ENCODE measurements at regions not wholly inside any gene's neighbourhood (a gene's known extent, or its start where the extent isn't known, plus 50 kb on each side); places are given as distances from the start of the nearest gene placed in this dataset.
"Not testable (repeated sequence)": the region's sequence is repeated elsewhere in the genome, so short reads cannot be mapped to it uniquely, and the experiment has no call there.

DNA sequence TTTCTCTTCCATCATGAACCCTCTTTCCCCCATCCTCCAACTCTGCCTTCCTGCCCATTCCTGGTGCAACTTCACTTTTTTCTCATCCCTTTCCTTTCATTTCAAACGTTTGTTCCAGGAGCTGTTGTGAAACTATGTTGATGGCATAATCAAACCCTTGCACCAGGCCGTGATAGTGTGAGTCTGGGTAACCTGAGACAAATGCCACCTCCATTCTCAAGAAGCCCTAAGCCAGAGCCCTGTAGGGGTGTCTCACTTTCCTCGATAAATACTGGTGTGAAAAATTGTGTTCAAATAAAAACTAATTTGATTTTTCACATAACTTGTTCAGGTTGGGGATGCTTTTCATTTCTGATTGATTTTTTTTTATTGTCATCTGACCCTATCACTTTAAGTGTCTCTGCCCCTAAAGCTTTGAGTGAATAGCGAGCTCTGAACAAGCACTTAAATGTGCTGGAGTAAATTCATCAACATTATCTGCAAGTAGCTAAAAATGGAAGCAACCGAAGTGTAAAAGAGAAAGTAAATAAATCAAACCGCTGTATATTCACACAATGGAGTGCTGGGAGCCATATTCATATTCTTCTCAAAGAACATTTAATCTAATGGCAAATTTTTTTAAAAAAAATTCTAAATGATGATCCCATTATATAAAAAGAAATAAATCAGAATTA lies 303.1 kb upstream of the CDYL start:
- WGBS (ENCODE audit: insufficient coverage): no CpG with 5 or more reads among the region's 6 CpGs
- ChIA-PET CTCF (no interaction called here), POLR2A (no interaction called here)
- DNase-seq: no peak
- Histone ChIP-seq H3K4me1 (ENCODE audit: control extremely low read depth in 1 of 4, control insufficient read depth in 4 of 4, insufficient read depth in 4 of 4, low read length in 3 of 4) (no peaks in the 10 kb centered on the region), H3K4me3 (ENCODE audit: control insufficient read depth in 1 of 7, extremely low read depth in 1 of 7, insufficient read depth in 4 of 7, low read depth in 2 of 7, low read length in 6 of 7) (no peak overlapping the region), H3K36me3 (ENCODE audit: control insufficient read depth in 4 of 4, insufficient read depth in 4 of 4, low read length in 3 of 4) (no peaks in the 10 kb centered on the region), H3K27me3 (replicated peaks in 2 of 5; ENCODE audit: control insufficient read depth in 4 of 5, insufficient read depth in 5 of 5, low read length in 4 of 5) (no peaks in the 10 kb centered on the region), H3K27ac (ENCODE audit: insufficient read depth in 1 of 2, low read depth in 1 of 2, low read length in 2 of 2, poor library complexity in 1 of 2, severe bottlenecking in 2 of 2) (no peak overlapping the region), H3K9me3 (ENCODE audit: control extremely low read depth in 1 of 5, control insufficient read depth in 4 of 5, insufficient read depth in 2 of 5, low read depth in 1 of 5, low read length in 4 of 5) (peaks cover 0 to 26% (median 11%) of the 10 kb centered on the region in 5 experiments)

- no peak overlapping the region for H3K4me3 ChIP-seq (ENCODE audit: control insufficient read depth in 1 of 7, extremely low read depth in 1 of 7, insufficient read depth in 4 of 7, low read depth in 2 of 7, low read length in 6 of 7)
- H3K9me3 ChIP-seq (ENCODE audit: control extremely low read depth in 1 of 5, control insufficient read depth in 4 of 5, insufficient read depth in 2 of 5, low read depth in 1 of 5, low read length in 4 of 5): peaks cover 0 to 26% (median 11%) of the 10 kb centered on the region in 5 experiments
- H3K27ac ChIP-seq (ENCODE audit: insufficient read depth in 1 of 2, low read depth in 1 of 2, low read length in 2 of 2, poor library complexity in 1 of 2, severe bottlenecking in 2 of 2): no peak overlapping the region
- H3K36me3 ChIP-seq (ENCODE audit: control insufficient read depth in 4 of 4, insufficient read depth in 4 of 4, low read length in 3 of 4): no peaks in the 10 kb centered on the region
- CTCF ChIA-PET: no interaction called here
- H3K4me1 ChIP-seq (ENCODE audit: control extremely low read depth in 1 of 4, control insufficient read depth in 4 of 4, insufficient read depth in 4 of 4, low read length in 3 of 4): no peaks in the 10 kb centered on the region
- POLR2A ChIA-PET: no interaction called here
- no peaks in the 10 kb centered on the region for H3K27me3 ChIP-seq (replicated peaks in 2 of 5; ENCODE audit: control insufficient read depth in 4 of 5, insufficient read depth in 5 of 5, low read length in 4 of 5)
- DNase-seq: no peak
- 95% methylated on average over 3 of the region's 3 CpGs for WGBS (ENCODE audit: insufficient coverage)
These were observed 304.0 kb upstream of the CDYL start for GRCh38 chr6:4472222-4472621.

- DNase-seq; POLR2A ChIA-PET; H3K4me3 ChIP-seq (ENCODE audit: control insufficient read depth in 1 of 7, extremely low read depth in 1 of 7, insufficient read depth in 4 of 7, low read depth in 2 of 7, low read length in 6 of 7); H3K27ac ChIP-seq (ENCODE audit: insufficient read depth in 1 of 2, low read depth in 1 of 2, low read length in 2 of 2, poor library complexity in 1 of 2, severe bottlenecking in 2 of 2); H3K27me3 ChIP-seq (replicated peaks in 2 of 5; ENCODE audit: control insufficient read depth in 4 of 5, insufficient read depth in 5 of 5, low read length in 4 of 5); H3K36me3 ChIP-seq (ENCODE audit: control insufficient read depth in 4 of 4, insufficient read depth in 4 of 4, low read length in 3 of 4); CTCF ChIA-PET; H3K4me1 ChIP-seq (ENCODE audit: control extremely low read depth in 1 of 4, control insufficient read depth in 4 of 4, insufficient read depth in 4 of 4, low read length in 3 of 4): not testable (repeated sequence)
- peaks cover 0 to 26% (median 11%) of the 10 kb centered on the region in 5 experiments for H3K9me3 ChIP-seq (ENCODE audit: control extremely low read depth in 1 of 5, control insufficient read depth in 4 of 5, insufficient read depth in 2 of 5, low read depth in 1 of 5, low read length in 4 of 5)
- 96% methylated on average over 3 of the region's 4 CpGs for WGBS (ENCODE audit: insufficient coverage)
These were observed 304.7 kb upstream of the CDYL start for GRCh38 chr6:4471515-4471914.

DNA sequence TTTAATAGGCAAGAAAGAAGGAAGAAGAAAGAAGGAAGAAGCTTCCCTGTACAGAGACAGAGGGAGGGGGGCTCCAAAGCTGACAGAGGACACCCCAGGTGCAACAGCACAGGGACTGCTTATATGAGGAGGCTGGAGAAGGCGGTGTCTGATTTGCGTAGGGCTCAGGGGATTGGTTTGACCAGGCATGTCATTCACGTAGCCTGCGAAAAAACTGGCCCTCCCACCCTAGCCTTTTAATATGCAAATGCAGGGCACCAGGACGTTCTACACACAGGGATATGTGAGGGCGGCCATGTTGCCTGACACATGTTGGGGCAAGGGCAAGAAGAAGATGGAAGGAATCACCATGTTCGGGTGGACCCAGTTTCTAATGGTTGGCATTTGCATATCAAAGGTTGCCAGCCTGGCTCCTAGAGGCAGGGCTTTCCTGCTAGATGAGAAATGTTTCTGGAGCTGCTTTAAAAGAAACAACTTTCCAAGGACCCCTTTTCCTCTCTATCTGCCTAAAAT lies 305.4 kb upstream of the CDYL start:
- DNase-seq: no peak
- no peaks in the 10 kb centered on the region for H3K36me3 ChIP-seq (ENCODE audit: control insufficient read depth in 4 of 4, insufficient read depth in 4 of 4, low read length in 3 of 4)
- 90% methylated on average over 4 of the region's 7 CpGs for WGBS (ENCODE audit: insufficient coverage)
- H3K27ac ChIP-seq (ENCODE audit: insufficient read depth in 1 of 2, low read depth in 1 of 2, low read length in 2 of 2, poor library complexity in 1 of 2, severe bottlenecking in 2 of 2): no peak overlapping the region
- CTCF ChIA-PET: no interaction called here
- H3K4me3 ChIP-seq (ENCODE audit: control insufficient read depth in 1 of 7, extremely low read depth in 1 of 7, insufficient read depth in 4 of 7, low read depth in 2 of 7, low read length in 6 of 7): no peak overlapping the region
- POLR2A ChIA-PET: no interaction called here
- peaks cover 0 to 26% (median 11%) of the 10 kb centered on the region in 5 experiments for H3K9me3 ChIP-seq (ENCODE audit: control extremely low read depth in 1 of 5, control insufficient read depth in 4 of 5, insufficient read depth in 2 of 5, low read depth in 1 of 5, low read length in 4 of 5)
- H3K4me1 ChIP-seq (ENCODE audit: control extremely low read depth in 1 of 4, control insufficient read depth in 4 of 4, insufficient read depth in 4 of 4, low read length in 3 of 4): no peaks in the 10 kb centered on the region
- no peaks in the 10 kb centered on the region for H3K27me3 ChIP-seq (replicated peaks in 2 of 5; ENCODE audit: control insufficient read depth in 4 of 5, insufficient read depth in 5 of 5, low read length in 4 of 5)

GRCh38 chr6:4466769-4467480 lies 309.3 kb upstream of the CDYL start:
- H3K36me3 ChIP-seq (ENCODE audit: control insufficient read depth in 4 of 4, insufficient read depth in 4 of 4, low read length in 3 of 4): no peaks in the 10 kb centered on the region
- no peaks in the 10 kb centered on the region for H3K27me3 ChIP-seq (replicated peaks in 2 of 5; ENCODE audit: control insufficient read depth in 4 of 5, insufficient read depth in 5 of 5, low read length in 4 of 5)
- DNase-seq: no peak
- H3K4me3 ChIP-seq (ENCODE audit: control insufficient read depth in 1 of 7, extremely low read depth in 1 of 7, insufficient read depth in 4 of 7, low read depth in 2 of 7, low read length in 6 of 7): no peak overlapping the region
- H3K27ac ChIP-seq (ENCODE audit: insufficient read depth in 1 of 2, low read depth in 1 of 2, low read length in 2 of 2, poor library complexity in 1 of 2, severe bottlenecking in 2 of 2): no peak overlapping the region
- CTCF ChIA-PET: no interaction called here
- POLR2A ChIA-PET: no interaction called here
- WGBS (ENCODE audit: insufficient coverage): 80% methylated on average over 5 of the region's 9 CpGs
- H3K9me3 ChIP-seq (ENCODE audit: control extremely low read depth in 1 of 5, control insufficient read depth in 4 of 5, insufficient read depth in 2 of 5, low read depth in 1 of 5, low read length in 4 of 5): peaks cover 0 to 16% (median 3%) of the 10 kb centered on the region in 5 experiments
- H3K4me1 ChIP-seq (ENCODE audit: control extremely low read depth in 1 of 4, control insufficient read depth in 4 of 4, insufficient read depth in 4 of 4, low read length in 3 of 4): no peaks in the 10 kb centered on the region

DNA sequence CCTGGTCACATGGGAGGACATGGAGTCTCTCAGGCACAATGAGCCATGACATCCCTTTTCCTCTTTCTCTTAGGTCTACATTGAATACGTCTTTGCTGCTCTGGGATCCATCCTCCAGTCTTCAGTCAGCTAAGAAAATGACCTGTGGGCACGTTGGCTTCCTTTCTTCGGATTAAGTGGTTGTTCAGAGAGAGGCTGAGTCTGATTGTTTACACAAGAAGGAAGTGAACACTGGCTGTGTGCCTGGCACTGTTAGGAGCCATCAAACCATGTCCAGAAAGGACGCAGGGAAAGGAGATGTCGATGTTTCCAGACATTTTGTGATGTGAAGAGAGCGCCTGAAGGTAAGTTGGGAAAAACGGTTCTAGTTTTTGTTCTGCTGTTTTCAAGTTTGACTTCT lies 309.9 kb upstream of the CDYL start:
- Histone ChIP-seq H3K27me3 (replicated peaks in 2 of 5; ENCODE audit: control insufficient read depth in 4 of 5, insufficient read depth in 5 of 5, low read length in 4 of 5) (no peaks in the 10 kb centered on the region), H3K36me3 (ENCODE audit: control insufficient read depth in 4 of 4, insufficient read depth in 4 of 4, low read length in 3 of 4) (no peaks in the 10 kb centered on the region), H3K4me1 (ENCODE audit: control extremely low read depth in 1 of 4, control insufficient read depth in 4 of 4, insufficient read depth in 4 of 4, low read length in 3 of 4) (no peaks in the 10 kb centered on the region), H3K9me3 (ENCODE audit: control extremely low read depth in 1 of 5, control insufficient read depth in 4 of 5, insufficient read depth in 2 of 5, low read depth in 1 of 5, low read length in 4 of 5) (peaks cover 0 to 10% (median 0%) of the 10 kb centered on the region in 5 experiments), H3K4me3 (ENCODE audit: control insufficient read depth in 1 of 7, extremely low read depth in 1 of 7, insufficient read depth in 4 of 7, low read depth in 2 of 7, low read length in 6 of 7) (no peak overlapping the region), H3K27ac (ENCODE audit: insufficient read depth in 1 of 2, low read depth in 1 of 2, low read length in 2 of 2, poor library complexity in 1 of 2, severe bottlenecking in 2 of 2) (no peak overlapping the region)
- no peak for DNase-seq
- CTCF ChIA-PET: no interaction called here
- WGBS (ENCODE audit: insufficient coverage): 40% methylated on average over 6 of the region's 7 CpGs
- POLR2A ChIA-PET: no interaction called here

GRCh38 chr6:4464638-4465037 lies 311.6 kb upstream of the CDYL start:
- H3K4me1 ChIP-seq (ENCODE audit: control extremely low read depth in 1 of 4, control insufficient read depth in 4 of 4, insufficient read depth in 4 of 4, low read length in 3 of 4): no peaks in the 10 kb centered on the region
- no peaks in the 10 kb centered on the region for H3K27me3 ChIP-seq (replicated peaks in 2 of 5; ENCODE audit: control insufficient read depth in 4 of 5, insufficient read depth in 5 of 5, low read length in 4 of 5)
- no peak overlapping the region for H3K27ac ChIP-seq (ENCODE audit: insufficient read depth in 1 of 2, low read depth in 1 of 2, low read length in 2 of 2, poor library complexity in 1 of 2, severe bottlenecking in 2 of 2)
- no peaks in the 10 kb centered on the region for H3K36me3 ChIP-seq (ENCODE audit: control insufficient read depth in 4 of 4, insufficient read depth in 4 of 4, low read length in 3 of 4)
- WGBS (ENCODE audit: insufficient coverage): 100% methylated on average over 1 of the region's 2 CpGs
- H3K4me3 ChIP-seq (ENCODE audit: control insufficient read depth in 1 of 7, extremely low read depth in 1 of 7, insufficient read depth in 4 of 7, low read depth in 2 of 7, low read length in 6 of 7): no peak overlapping the region
- ChIA-PET POLR2A (no interaction called here), CTCF (no interaction called here)
- no peak for DNase-seq
- no peaks in the 10 kb centered on the region for H3K9me3 ChIP-seq (ENCODE audit: control extremely low read depth in 1 of 5, control insufficient read depth in 4 of 5, insufficient read depth in 2 of 5, low read depth in 1 of 5, low read length in 4 of 5)
